Glomerular visceral epithelial cell (primary cell): ENCODE measurements at regions not wholly inside any gene's neighbourhood (a gene's known extent, or its start where the extent isn't known, plus 50 kb on each side); places are given as distances from the start of the nearest gene placed in this dataset.
"Not testable (repeated sequence)": the region's sequence is repeated elsewhere in the genome, so short reads cannot be mapped to it uniquely, and the experiment has no call there.

Experiments
- DNase-seq: peaks from one replicate; pipeline ENCODE4 v3.0.0-alpha.2; 2016; ENCODE audit errors: extremely low spot score

DNA sequence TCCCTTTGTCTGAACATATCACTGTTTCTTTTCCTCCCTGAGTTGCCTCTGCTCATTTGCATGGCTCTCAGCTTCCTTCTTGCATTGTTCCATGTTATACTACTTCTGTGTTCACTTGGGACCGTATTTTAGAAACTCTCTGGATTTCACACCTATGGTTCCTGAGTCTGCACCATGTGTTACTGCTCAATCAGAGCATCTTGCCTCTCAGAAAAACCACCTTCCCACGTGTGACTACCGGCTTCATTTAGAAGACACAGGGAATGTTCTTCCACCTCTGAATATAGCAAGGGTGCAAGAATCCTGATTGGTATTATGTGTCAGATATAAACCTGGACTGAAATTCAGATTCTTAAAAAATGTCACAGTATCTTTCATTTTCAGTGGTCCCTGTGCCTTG is 731.2 kb downstream of the TDRD15 start:
- DNase-seq: no peak

DNA sequence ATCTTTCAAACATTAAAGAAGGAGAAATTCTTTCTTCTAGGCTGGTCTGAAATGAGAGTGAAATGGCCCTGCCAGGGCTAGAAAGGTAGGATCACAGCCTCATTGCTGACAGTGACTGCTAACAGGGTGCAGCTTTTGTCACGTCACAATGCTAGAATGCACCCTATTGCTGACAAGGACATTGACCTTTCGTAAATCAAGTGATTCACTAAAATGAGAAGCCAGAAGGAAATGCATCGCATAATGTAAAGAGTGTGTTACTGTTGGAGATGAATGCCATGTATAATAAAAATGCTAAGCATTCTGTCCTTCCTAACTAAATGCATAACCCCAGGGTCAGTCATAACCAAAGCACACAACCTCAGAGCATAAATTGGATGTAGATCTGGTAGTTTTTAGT is 732.9 kb downstream of the TDRD15 start:
- no peak for DNase-seq

- DNase-seq: no peak
These were observed 737.1 kb downstream of the TDRD15 start for GRCh38 chr2:21860907-21861306.

- DNase-seq: no peak
These were observed 742.5 kb downstream of the TDRD15 start for GRCh38 chr2:21866316-21866715.

GRCh38 chr2:21887881-21888280 is 764.1 kb downstream of the TDRD15 start:
- no peak for DNase-seq

DNA sequence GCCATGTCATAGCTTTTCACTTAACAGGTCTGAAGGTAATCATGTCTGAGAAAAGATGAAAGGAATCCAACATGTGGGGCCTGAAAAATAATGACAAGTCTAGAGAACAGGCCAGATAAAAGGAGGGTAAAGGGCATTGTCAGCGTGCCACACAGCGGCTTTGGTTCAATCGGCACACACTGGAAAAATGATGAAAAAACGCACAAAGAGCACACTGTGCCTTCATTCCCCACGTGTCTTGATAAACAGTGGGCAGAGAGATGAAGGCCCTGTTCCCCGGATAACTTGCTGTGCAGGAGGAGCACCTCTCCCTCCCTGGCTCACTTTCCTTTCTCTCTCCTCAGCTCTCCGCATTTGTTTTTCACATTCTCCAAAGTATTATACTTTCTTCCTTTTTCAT is 766.3 kb downstream of the TDRD15 start:
- DNase-seq: no peak

DNA sequence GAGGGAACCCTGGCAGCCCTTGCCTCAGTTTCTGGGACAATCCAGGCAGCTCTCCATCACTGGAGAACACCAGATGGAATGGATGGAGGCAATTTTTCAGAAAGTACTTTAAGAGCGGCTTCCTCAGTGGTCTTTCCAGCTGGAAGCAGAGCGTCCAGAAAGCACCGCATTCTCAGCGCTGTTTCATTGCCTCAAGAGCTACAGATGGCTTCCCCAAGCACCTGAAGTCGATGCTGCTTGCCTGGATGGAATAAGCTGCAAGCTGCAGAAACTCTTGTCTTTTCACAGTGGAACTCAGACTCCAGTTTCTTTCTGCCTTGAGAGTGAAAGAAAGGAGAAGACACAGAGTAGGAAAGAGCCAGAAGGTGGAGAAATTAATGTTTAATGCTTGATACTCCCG is 766.9 kb downstream of the TDRD15 start:
- no peak for DNase-seq

DNA sequence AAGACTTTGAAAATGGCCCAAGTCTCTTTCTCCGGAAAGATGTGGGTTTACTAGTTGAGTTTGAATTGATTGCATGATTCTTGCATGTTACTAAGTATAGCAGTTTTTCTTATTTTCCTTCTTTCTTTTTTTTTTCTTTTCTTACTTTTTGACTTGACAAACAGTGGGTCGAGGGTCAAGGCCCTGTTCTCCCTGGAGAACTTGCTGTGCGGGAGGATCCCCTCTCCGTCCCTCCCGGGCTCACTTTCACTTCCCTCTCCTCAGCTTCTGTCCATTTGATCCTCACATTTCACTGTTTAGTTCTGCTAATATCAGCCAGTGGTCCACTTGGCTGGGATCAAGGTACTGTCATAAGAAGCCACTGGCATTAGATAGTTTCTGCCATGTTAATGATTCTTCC is 767.4 kb downstream of the TDRD15 start:
- DNase-seq: no peak

- DNase-seq: no peak
These were observed 768.4 kb downstream of the TDRD15 start for GRCh38 chr2:21892140-21892539.

- DNase-seq: no peak
These were observed 771.4 kb downstream of the TDRD15 start for GRCh38 chr2:21895200-21895599.

- DNase-seq: not testable (repeated sequence)
These were observed 785.1 kb downstream of the TDRD15 start for GRCh38 chr2:21908712-21909380.

GRCh38 chr2:21910832-21911507 is 787.2 kb downstream of the TDRD15 start:
- no peak for DNase-seq

DNA sequence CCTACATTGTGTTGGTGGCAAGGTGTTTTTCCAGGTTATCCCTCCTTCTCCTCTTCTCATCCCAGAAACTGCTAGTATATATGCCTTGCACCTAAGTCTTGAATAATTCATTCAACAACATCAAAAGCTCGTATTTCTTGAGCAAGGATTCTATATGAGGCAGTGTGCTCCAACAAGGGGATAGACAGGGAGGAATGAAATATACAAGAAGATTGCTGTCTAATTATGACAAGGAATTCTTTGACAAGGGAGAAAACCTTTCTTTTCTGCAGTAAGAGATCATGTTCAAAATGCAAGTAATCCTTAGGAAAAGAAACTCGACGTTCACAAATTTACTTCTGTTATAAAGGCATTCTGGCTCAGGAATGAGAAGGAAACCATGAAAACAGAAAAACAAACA is 788.6 kb downstream of the TDRD15 start:
- no peak for DNase-seq

GRCh38 chr2:21915201-21915600 is 791.4 kb downstream of the TDRD15 start:
- no peak for DNase-seq

GRCh38 chr2:21916934-21917522 is 793.3 kb downstream of the TDRD15 start:
- no peak for DNase-seq

DNA sequence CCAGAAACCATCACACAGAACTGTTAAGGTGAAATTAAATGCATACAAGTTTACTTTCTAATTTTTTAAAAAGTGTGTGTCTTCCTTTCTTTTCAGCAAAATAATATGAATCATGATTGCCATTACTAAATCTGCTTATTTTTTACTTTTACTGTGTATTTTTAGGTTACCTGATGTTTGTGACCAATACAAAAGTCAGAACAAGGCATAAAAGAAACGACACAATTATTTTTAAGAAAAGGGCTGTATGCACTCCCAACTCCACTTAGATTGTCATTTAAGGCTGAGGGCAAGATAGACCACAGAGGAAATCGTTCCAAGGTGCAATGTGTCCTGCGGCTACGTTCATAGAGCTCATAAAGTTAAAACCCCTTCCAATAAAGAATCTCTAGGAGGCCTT is 797.0 kb downstream of the TDRD15 start:
- DNase-seq: no peak

DNA sequence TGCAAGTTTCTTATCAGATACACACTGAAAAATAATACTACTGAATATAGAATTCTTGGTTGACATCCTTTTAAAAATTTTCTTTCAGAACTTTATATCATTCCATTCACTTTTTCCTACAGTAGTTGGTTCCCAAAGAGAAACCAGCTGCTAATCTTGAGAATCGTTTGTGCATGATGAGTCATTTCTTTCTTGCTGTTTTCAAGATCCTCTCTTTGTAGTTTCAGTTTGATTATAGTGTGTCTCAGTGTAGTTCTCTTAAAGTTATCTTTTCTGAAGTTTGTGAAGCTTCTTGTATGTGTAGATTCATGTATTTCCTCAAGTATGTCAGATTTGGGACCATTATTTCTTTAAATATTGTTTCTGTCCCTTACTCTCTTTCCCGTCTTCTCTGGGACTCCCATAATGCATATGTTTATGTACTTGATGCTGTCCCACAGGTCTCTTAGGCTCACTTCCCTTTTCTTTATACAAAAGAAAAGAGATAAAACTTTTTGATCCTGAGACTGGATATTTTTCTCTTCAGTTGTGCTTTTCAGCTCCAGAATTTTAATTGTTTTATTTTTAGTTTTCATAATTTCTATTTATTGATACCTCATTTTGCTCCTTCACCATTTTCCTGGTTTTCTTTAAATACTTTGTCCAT is 801.0 kb downstream of the TDRD15 start:
- DNase-seq: no peak

DNA sequence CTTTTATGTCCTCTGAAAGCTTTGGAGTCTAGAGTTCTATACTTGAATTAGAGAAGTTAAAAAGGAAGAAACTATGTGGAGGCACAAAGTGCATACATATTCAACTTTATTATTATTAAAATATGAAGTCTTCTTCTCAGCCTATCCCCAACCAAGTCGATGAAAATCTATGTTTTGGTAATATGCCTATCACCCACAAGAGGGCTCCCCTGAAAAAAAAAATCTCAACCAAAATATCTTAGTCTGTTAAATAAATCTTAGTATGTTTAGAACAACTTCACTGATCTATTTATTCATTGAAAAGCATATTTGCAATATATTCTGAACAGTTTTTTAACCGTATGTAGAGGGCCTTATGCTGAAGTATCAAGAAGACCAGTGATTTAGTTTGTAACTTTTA is 804.5 kb downstream of the TDRD15 start:
- DNase-seq: no peak

DNA sequence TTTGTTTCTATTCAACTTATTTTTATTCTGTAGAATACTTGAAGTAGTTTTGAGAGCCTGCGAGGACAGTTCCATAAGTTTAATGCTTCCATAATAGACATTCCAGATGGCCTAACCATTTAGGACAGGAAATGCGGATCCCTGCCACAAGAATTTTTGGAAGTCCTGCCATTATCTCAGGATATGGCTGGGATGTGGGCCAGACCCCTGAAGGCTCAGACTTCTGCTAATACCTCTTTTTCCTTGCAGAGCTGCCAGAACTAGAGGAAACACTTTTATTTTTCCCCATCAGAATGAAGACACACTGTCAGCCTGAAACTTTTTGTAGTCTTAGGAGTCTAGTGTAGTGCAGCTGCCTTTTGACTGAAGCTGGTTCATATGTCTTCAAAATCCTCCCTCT is 806.5 kb downstream of the TDRD15 start:
- DNase-seq: no peak

GRCh38 chr2:21939967-21940366 is 816.2 kb downstream of the TDRD15 start:
- no peak for DNase-seq

- DNase-seq: no peak
These were observed 820.8 kb downstream of the TDRD15 start for GRCh38 chr2:21944536-21944935.

- no peak for DNase-seq
These were observed 821.9 kb downstream of the TDRD15 start for GRCh38 chr2:21945658-21946057.

DNA sequence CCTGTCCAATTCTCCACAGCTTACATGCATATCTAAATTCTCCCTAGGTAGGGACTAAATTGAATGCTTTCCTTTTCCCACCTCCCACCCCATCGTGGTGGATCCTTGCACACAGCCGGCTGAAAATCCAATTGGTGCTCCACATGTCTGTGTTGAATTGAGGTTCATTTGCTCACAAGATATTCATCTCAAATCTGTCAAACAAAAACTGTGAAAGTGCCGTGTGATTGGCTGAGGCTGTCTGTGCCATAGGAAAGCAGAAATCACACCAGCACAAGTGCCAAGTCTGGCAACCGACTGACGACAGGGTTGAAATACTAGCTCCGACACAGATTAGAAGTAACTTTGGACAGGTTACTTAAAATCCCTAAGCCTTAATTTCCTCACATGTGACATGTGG is 823.3 kb downstream of the TDRD15 start:
- DNase-seq: no peak
